ENCODE measurements at regions not wholly inside any gene's neighbourhood (a gene's known extent, or its start where the extent isn't known, plus 50 kb on each side); places are given as distances from the start of the nearest gene placed in this dataset.

GRCh38 chr1:101742509-101742908 is 254.2 kb downstream of the OLFM3 start:
- Histone ChIP-seq H3K9me3 (ENCODE audit: control insufficient read depth, insufficient read depth, low read depth, low read length) (no peaks in the 10 kb centered on the region), H3K27me3 (ENCODE audit: control insufficient read depth, insufficient read depth, low read length) (no peaks in the 10 kb centered on the region), H3K27ac (ENCODE audit: low read length) (no peak overlapping the region), H3K36me3 (ENCODE audit: control insufficient read depth, insufficient read depth, low read length) (no peaks in the 10 kb centered on the region), H3K4me3 (ENCODE audit: low read depth in 2 of 2, low read length in 2 of 2) (no peak overlapping the region), H3K4me1 (ENCODE audit: control insufficient read depth, insufficient read depth, low read length) (no peaks in the 10 kb centered on the region)
- in situ Hi-C loops (cut with HindIII; ENCODE audit: low pct_unique_long_range_greater_than_20kb, low sequenced_read_pairs), result no loop called here
- DNase-seq (ENCODE audit: low read depth, low spot score) (no peak), ATAC-seq (no peak)
- intact Hi-C loops (cut with micrococcal nuclease; ENCODE audit: unreplicated experiment), result no loop called here
- POLR2A ChIA-PET, result no interaction called here
- no TSS peak for BruUV-seq (replicated peaks)
- CTCF ChIA-PET, result no interaction called here
- TF ChIP-seq POLR2AphosphoS5 (IDR thresholded peaks at IDR 0.05; ENCODE audit: low read depth, low read length), result no peak

- TF ChIP-seq TCF7L2 (IDR thresholded peaks at IDR 0.05; ENCODE audit: low read depth, low read length) (no peak), REST (IDR thresholded peaks at IDR 0.05; ENCODE audit: insufficient read depth in 1 of 2, low read depth in 2 of 2, low read length in 1 of 2) (no peak), CTCF (IDR thresholded peaks at IDR 0.05) (no peak), POLR2AphosphoS5 (IDR thresholded peaks at IDR 0.05; ENCODE audit: low read depth, low read length) (no peak), SIN3A (IDR thresholded peaks at IDR 0.05; ENCODE audit: borderline replicate concordance, insufficient read depth, low read depth, low read length) (no peak)
- Histone ChIP-seq H3K27me3 (ENCODE audit: control insufficient read depth, insufficient read depth, low read length) (no peaks in the 10 kb centered on the region), H3K36me3 (ENCODE audit: control insufficient read depth, insufficient read depth, low read length) (no peaks in the 10 kb centered on the region), H3K4me3 (ENCODE audit: low read depth in 2 of 2, low read length in 2 of 2) (no peak overlapping the region), H3K4me1 (ENCODE audit: control insufficient read depth, insufficient read depth, low read length) (no peaks in the 10 kb centered on the region), H3K9me3 (ENCODE audit: control insufficient read depth, insufficient read depth, low read depth, low read length) (no peaks in the 10 kb centered on the region), H3K27ac (ENCODE audit: low read length) (no peak overlapping the region)
- ChIA-PET POLR2A (no interaction called here), CTCF (no interaction called here)
- in situ Hi-C loops (cut with HindIII; ENCODE audit: low pct_unique_long_range_greater_than_20kb, low sequenced_read_pairs), result no loop called here
- no peak for ATAC-seq
- no TSS peak for BruUV-seq (replicated peaks)
- intact Hi-C loops (cut with micrococcal nuclease; ENCODE audit: unreplicated experiment), result no loop called here
- no peak for DNase-seq (ENCODE audit: low read depth, low spot score)
Observed at GRCh38 chr1:101745551-101746270, 251.0 kb downstream of the OLFM3 start.

- Histone ChIP-seq H3K4me1 (ENCODE audit: control insufficient read depth, insufficient read depth, low read length) (no peaks in the 10 kb centered on the region), H3K9me3 (ENCODE audit: control insufficient read depth, insufficient read depth, low read depth, low read length) (no peaks in the 10 kb centered on the region), H3K27ac (ENCODE audit: low read length) (no peak overlapping the region), H3K27me3 (ENCODE audit: control insufficient read depth, insufficient read depth, low read length) (no peaks in the 10 kb centered on the region), H3K36me3 (ENCODE audit: control insufficient read depth, insufficient read depth, low read length) (no peaks in the 10 kb centered on the region), H3K4me3 (ENCODE audit: low read depth in 2 of 2, low read length in 2 of 2) (no peak overlapping the region)
- intact Hi-C loops (cut with micrococcal nuclease; ENCODE audit: unreplicated experiment), result no loop called here
- ATAC-seq (no peak), DNase-seq (ENCODE audit: low read depth, low spot score) (no peak)
- BruUV-seq (replicated peaks), result no TSS peak
- in situ Hi-C loops (cut with HindIII; ENCODE audit: low pct_unique_long_range_greater_than_20kb, low sequenced_read_pairs), result no loop called here
- CTCF ChIA-PET, result no interaction called here
- POLR2A ChIA-PET, result no interaction called here
- TF ChIP-seq CTCF (IDR thresholded peaks at IDR 0.05) (no peak), REST (IDR thresholded peaks at IDR 0.05; ENCODE audit: insufficient read depth in 1 of 2, low read depth in 2 of 2, low read length in 1 of 2) (no peak), SIN3A (IDR thresholded peaks at IDR 0.05; ENCODE audit: borderline replicate concordance, insufficient read depth, low read depth, low read length) (no peak), TCF7L2 (IDR thresholded peaks at IDR 0.05; ENCODE audit: low read depth, low read length) (no peak), POLR2AphosphoS5 (IDR thresholded peaks at IDR 0.05; ENCODE audit: low read depth, low read length) (no peak)
Observed at GRCh38 chr1:101748077-101748476, 248.6 kb downstream of the OLFM3 start.

All from Panc1 (cell line).